ENCODE measurements at regions not wholly inside any gene's neighbourhood (a gene's known extent, or its start where the extent isn't known, plus 50 kb on each side); places are given as distances from the start of the nearest gene placed in this dataset.
"Not testable (repeated sequence)": the region's sequence is repeated elsewhere in the genome, so short reads cannot be mapped to it uniquely, and the experiment has no call there.

DNA sequence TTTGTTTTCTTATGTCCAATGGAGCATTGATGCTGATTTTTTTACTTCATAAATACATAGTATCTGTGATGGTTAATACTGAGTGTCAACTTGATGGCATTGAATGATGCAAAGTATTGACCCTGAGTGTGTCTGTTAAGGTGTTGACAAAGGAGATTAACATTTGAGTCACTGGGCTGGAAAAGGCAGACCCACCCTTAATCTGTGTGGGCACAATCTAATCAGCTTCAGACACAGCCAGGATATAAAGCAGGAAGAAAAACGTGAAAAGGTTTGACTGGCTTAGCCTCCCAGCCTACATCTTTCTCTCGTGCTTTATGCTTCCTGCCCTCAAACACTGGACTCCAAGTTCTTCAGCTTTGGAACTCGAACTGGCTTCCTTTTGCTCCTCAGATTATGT is 230.6 kb upstream of the SPRY1 start:
- no peak for DNase-seq

- DNase-seq, result no peak
These were observed 228.7 kb upstream of the SPRY1 start for GRCh38 chr4:123167931-123168330.

GRCh38 chr4:123168812-123169211 is 227.8 kb upstream of the SPRY1 start:
- no peak for DNase-seq

DNA sequence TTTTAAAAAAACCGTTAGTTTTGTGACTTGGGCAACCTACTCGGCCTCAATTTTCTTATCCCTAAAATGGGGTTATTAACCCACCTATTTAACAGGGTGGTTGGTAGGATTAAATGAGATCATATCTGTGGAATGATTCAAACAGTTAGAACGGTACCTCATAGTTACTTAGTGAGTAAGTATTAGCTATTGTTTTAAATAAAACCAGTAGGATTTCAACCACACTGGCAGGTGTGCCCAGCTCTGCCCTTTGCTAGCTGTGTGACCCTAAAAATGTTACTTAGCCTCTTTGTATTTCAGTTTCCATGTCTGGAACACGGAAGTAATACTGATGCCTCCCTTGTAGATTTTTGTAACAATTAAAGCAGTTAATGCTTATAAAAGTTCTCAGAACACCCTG is 225.8 kb upstream of the SPRY1 start:
- DNase-seq, result no peak

GRCh38 chr4:123176605-123177004 is 220.0 kb upstream of the SPRY1 start:
- DNase-seq, result no peak

GRCh38 chr4:123182289-123182688 is 214.3 kb upstream of the SPRY1 start:
- DNase-seq, result no peak

- DNase-seq, result no peak
These were observed 213.3 kb upstream of the SPRY1 start for GRCh38 chr4:123183308-123183707.

DNA sequence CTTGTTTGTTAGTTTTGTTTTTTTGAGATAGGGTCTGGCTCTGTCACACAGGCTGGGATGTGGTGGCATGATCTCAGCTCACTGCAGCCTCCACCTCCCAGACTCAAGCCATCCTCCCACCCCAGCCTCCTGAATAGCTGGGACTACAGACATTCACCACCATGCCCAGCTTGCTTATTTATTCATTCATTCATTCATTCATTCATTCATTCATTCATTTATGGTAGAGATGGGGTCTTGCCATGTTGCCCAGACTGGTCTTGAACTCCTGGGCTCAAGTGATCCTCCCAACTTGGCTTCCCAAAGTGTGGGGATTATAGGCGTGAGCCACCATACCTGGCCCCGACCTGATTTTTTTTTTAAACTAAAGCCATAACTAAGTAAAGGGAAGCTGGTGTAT is 212.8 kb upstream of the SPRY1 start:
- DNase-seq, result not testable (repeated sequence)

- DNase-seq, result no peak
These were observed 209.9 kb upstream of the SPRY1 start for GRCh38 chr4:123186731-123187130.

DNA sequence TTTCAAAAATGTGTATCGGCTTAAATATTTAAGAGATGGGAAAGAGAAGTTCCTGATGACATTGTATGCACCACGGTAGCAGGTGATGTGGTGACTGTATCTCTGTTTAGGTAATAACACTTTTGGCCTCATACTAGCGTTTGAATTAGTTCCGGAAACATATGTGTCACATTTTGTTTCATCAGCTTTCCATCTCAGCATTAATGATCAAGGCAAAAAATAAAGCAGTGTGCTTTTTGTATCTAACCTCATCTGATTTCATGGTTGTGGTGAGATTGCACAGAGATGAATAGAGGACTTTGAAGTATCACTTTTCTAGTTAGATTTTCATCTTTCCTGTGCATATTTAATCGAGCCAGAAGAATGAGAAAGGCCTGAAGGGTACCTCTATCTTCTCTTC is 206.4 kb upstream of the SPRY1 start:
- DNase-seq, result no peak

DNA sequence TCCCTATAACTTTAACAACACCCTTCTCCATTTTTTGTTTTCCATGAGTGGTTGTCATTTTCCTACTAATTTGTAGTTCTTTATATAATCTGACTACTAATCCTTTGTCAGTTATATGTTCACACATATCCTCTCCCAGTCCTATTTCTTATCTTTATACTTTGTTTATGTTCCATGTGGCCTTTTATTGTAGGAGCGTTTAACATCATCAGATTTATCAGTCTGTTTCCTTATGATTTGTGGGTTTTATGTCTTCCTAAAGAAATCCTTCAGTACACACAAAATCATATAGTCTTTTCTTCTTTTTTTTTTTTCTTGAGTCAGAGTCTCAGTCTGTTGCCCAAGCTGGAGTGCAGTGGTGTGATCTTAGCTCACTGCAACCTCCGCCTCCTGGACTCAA is 204.9 kb upstream of the SPRY1 start:
- DNase-seq, result no peak

DNA sequence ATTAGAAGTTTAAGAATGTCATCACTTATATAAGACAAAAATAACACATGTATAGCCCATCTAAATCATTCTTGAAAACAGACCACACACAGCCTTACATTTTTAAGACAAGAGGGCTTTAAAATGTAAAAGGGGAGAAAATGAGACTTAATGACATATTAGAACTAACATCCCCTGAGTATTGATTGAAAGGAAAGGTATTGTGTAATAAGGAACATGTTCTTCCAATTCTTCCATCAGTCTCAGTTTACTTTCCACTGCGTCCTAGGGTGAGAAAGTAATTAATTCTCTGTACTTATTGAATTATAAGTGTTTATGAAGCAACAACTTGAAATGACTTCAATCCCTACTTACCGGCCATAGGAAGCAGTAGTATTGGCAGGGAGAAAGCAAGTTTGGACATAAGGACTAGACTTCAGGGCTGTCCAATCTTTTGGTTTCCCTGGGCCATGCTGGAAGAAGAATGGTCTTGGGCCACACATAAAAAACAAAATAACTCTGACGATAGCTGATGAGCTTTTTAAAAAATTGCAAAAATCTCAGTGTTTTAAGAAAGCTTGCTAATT is 202.7 kb upstream of the SPRY1 start:
- DNase-seq, result no peak

- DNase-seq, result no peak
These were observed 197.9 kb upstream of the SPRY1 start for GRCh38 chr4:123198706-123199105.

GRCh38 chr4:123200051-123200940 is 196.3 kb upstream of the SPRY1 start:
- DNase-seq, result no peak

- DNase-seq, result no peak
These were observed 191.9 kb upstream of the SPRY1 start for GRCh38 chr4:123204737-123205136.

- DNase-seq, result no peak
These were observed 190.6 kb upstream of the SPRY1 start for GRCh38 chr4:123206016-123206415.

DNA sequence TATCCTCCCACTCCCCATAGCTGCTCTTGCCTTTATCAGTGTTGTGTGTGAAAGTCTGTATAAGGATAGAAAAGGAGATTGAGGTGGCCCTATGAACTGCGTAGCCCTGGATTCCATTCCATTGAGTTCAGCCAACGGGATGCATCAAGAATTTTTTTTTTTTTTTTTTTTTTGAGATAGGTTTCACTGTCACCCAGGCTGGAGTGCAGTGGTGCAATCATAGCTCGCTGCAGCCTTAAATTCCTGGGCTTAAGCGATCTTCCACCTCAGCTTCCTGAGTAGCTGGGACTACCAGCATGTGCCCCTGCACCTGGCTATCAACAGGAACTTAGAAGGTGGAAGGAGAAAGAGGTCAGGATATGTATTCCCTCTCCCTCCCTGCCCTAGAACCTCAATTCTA is 187.2 kb upstream of the SPRY1 start:
- no peak for DNase-seq

GRCh38 chr4:123215536-123215935 is 181.1 kb upstream of the SPRY1 start:
- DNase-seq, result no peak

GRCh38 chr4:123216543-123216942 is 180.1 kb upstream of the SPRY1 start:
- DNase-seq, result no peak

GRCh38 chr4:123216946-123217345 is 179.6 kb upstream of the SPRY1 start:
- DNase-seq, result no peak

DNA sequence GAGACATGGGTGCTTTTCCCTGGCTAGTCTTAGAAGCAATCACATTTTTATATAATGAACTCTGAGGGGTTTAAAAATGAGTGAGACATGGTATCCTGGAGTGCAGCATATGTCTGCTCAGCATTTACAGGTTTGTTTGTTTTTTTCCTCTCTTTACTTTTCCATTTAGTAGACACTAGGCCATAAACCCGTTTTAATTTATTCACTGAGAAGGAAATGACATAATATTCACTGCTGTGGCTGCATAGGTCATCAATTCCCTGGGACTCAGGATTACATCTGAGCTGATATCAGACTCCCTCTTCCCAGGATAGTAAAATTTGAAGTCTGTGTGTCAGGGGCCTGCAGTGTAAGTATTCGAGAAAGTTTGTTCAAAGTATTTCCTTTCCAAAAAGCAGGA is 178.9 kb upstream of the SPRY1 start:
- no peak for DNase-seq

DNA sequence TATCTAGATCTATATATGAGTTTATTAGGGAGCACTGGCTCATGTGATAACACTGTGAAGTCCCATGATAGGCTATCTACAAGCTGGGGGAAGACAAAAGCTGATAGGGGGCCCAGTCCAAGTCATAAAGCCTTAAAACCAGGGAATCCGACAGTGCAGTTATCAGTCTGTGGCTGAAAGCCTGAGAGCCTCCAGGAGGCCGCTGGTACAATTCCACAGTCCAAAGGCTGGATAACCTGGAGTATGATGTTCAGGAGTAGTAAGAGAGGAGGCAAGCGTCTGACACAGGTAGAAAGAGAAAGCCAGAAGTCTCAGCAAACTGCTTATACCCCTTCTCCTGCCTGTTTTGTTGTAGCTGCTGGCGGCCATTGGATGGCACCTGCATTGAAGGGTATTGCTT is 177.6 kb upstream of the SPRY1 start:
- DNase-seq, result no peak

GRCh38 chr4:123229286-123229685 is 167.3 kb upstream of the SPRY1 start:
- no peak for DNase-seq

DNA sequence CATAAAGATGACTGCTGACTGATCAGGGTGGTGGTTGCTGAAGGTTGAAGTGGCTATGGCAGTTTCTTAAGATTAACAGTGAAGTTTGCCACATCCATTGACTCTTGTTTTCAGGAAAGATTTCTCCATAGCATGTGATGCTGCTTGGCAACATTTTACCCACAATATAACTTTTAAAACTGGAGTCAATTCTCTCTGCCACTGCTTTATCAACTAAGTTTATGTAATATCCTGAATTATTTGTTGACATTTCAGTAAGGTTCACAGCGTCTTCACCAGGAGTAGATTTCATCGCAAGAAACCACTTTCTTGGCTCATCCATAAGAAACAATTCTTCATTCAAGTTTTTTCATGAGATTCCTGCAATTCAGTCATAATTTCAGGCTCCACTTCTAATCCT is 166.5 kb upstream of the SPRY1 start:
- no peak for DNase-seq

DNA sequence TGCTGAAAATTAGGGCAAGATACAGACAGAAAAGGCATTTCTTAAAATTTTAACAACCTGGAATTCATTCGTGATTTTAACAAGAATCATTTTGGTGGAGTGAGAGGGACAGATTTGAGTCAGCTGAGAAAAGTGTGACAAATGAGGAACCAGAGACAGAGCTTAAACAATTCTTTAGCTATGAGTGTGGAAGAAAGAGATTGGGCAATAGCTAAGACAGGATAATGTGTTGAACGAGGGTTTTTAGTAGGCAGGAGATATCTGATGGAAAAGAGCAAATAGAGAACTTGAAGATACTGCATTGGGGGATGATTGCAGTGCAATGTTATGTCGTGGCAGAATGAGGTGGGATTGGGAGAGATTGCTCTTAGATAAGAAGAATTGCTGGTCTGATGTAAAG is 164.2 kb upstream of the SPRY1 start:
- no peak for DNase-seq

Measured in SW 1271 (cell line).